ENCODE measurements at regions not wholly inside any gene's neighbourhood (a gene's known extent, or its start where the extent isn't known, plus 50 kb on each side); places are given as distances from the start of the nearest gene placed in this dataset.

DNA sequence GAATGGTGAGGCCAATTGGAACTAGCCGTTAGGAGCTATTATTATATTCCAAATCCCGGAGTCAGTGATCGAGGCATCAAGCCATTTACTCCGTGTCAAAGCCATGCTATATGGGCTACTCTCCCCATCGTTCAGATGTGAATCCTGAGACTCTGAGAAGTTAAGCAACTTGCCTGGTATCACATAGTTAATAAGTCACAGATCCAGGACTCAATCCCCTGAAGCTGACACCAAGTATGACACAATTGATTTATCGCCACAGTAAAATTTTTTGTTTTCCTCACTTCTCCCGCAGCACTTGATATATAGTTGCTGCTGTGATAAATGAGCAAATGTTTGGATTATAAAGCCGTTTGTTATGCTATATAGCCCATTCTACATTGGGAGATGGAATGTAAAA, 50.8 kb upstream of the TSHZ2 start:
- no peak for DNase-seq

DNA sequence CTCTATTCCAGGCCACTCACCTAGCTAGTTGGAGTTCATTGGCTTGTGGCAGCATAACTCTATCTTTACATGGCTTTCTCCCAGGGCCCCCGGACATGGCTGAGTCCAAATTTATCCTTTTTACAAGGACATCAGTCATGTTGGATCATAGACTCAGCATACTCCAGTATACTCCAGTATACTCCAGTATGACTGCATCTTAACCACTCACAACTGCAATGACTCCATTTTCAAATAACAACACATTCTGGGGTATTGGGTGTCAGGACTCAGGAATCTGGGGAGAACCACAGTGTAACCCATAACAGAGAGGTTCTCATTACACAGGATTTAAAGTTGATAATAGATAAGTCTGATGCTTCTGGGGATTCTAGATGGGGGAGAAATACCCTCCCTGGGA, 53.8 kb upstream of the TSHZ2 start:
- no peak for DNase-seq

DNA sequence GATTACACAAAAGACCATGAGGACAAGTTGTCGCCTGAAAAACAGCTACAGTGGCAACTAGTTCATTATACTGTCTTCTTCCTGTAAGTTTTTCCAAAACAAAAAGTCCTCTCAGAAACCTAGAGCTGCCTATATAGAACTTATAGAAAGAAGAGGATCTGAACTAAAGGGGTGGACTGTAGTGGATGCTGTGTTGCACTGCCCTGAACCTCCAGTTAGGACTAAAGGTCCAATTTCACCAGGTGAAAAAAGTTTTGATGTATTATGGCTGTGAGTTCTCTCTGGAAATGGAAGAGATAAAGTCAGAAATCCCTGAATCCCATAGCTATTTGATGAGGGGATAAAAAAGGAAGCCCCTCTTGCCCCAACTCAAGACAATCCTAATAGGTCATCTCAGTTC, 56.6 kb upstream of the TSHZ2 start:
- no peak for DNase-seq

DNA sequence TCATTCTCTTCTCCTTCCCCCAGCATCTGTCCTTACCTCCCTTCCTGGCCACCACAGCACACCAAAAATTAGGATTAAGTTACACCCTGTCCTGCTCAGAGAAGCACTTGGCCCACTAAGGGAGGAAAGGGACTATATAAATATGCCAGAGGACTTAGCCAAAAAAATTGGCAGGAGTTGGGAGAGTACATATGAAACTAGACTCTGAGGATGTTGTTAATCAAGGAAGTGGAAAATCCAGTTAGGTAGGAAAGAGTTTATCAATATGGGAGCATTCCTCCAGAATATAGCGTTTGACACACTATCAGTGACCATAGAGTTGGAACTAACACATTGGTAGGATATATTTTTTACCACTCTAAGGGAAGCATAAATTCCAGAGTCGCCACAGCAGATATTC, 57.3 kb upstream of the TSHZ2 start:
- DNase-seq = no peak

DNA sequence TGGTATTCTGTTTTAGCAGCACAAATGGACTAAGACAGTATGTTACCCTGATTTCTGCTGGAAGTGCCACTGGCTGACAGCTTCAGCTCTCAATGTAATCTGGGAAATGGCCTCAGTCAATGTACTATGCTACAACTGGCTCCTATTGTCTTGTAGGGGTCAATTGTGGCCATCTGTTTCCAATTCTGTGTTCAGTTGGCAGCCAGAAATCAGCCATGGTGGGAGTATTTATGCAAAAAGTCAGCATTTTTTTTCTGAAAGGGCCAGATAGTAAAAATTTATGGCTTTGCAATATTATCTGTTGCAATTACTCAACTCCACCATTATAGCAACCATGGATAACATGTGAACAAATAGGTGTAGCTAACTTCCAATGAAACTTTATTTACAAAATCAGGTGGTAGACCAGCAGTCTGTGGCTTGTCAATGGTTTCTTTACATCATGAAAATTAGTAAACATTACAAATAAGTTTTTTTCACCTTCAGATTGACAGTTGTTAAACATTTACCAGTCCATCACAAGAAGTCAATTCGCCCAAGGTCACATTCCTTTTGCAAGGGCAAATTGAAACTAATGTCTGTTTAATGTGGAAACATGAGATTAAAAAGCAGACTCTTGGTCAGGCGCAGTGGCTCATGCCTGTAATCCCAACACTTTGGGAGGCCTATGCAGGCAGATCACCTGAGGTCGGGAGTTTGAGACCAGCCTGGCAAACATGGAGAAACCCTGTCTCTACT, 58.3 kb upstream of the TSHZ2 start:
- DNase-seq = no peak

DNA sequence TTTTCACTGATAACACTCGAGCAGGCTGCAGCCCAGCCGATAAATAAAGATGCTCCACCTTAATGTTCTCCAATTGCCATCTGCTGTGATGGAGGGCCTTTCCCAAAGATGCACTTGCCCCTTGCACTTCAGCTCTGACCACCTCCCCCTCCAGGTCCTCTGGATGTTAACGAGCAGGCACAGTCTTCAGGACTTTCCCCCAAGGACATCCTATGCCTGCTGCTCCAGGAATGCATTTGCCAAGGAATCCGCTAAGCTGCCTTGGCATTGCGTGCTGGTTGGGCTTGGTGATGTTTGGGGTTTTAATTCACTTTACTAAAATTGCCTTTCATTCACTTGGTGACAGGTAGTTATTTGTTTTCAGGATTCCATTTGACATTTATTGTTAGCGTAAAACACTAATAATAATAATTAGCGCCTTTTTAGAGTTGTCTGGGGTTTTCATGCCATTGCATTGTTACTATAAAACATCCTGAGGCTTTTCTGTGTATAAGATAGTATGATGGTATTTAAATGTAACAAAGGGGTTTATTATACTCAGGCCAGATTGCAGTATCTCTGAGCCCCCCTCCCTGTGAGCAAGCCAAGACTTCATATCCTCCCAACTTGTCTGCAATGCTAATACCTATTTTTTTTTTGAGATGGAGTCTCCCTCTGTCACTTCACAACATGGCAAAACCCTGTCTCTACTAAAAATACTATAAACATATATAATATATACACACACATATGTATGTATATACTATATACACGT, 66.7 kb upstream of the TSHZ2 start:
- DNase-seq = no peak

DNA sequence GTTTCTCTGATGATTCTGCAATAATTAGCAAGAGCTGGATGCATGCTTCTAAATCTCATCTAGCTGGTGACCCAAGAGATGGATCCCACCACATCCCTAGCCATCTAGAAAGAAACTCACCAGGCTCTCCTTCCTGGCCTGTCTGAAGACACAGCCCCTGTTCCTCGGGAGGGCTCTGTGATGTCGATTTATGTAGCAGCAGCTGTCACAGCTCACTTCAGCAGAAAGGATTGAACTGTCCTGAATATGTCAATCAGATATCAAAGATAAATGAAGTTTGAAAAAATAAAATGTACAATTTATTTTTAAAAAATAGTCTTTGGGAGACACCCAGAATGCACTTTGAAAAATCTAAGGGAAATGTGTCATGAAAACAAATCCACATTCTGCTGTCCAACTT, 67.3 kb upstream of the TSHZ2 start:
- no peak for DNase-seq

DNA sequence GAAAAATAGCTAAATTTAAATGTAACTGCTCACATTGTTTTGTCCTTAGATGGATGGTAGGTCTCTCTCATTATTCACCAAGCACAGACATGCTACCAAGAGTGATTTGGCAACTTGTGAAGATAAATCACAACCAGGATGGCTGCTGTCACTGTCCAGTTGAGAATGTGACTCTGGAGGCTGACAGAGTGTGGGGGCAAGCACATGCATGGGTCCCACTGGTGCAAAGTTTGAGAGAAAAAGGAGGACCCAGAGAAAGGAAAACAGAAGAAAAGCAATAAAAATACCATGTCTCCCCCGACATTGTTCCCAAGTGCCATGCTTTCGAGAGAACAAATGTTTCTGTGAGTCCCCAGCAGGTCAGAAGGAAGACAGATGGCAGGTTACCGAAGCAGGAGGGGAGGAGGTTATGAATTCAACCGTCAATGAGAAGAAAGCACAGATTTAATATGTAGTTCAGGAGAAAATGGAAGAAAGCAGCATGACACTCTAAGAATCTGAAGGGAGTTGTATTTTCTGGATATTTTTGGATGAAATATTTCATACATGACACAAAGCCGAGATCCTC, 73.0 kb upstream of the TSHZ2 start:
- no peak for DNase-seq

DNA sequence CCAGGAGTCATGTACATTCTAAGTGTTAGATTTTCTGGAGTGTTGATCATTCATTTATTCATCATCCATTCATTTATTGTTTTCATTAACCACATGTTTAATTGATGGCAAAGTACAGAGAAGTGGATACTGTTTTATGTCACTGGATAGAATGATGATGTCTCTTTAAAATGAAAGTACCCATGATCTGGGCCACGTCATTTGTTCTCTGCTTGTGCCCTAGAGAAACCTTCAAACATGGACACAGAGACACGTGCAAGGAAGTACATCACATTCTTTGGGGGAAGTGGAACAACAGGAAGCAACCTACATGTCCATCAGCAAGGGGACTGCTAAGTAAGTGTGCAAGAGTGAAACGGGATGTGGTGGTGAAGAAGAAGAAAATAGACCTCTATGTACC, 75.8 kb upstream of the TSHZ2 start:
- DNase-seq = no peak

DNA sequence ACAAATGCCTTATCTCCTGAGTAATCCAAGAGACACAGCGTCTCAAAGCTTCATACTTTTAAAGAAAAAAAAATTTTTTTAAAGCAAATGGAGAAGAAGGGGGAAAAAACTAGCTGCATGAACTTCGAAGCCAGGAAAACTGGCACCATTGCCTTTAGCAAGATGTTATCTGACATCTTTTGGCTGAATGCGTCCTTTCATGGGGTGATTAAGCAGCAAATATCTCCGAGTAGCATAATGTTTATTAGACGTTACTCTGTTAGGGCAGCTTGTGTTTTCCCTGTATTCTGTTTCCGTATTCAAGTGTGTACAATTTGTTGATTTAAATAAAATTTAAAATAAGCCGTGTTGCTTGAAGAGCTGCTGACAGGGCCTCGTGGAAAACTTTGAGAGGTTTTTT, 76.5 kb upstream of the TSHZ2 start:
- DNase-seq = no peak

DNA sequence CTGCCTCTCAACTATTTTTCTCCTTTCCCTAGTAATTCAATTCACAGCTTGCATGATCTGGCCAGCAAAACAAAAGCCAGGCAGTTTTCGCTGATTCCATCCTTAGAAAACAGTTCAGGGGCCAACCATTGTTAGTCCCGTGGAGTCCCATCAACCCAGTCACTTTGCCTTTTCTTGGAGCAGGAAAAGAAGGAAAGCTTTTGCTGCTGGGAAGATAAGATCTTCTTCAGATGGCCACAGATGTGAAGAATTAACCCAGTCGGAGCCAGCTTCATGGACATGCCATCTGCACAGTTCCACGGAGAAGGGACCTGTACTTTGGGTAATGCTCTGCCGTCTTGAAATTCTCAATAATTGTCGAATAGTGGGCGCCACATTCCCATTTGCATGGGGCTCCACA, 76.9 kb upstream of the TSHZ2 start:
- no peak for DNase-seq

DNA sequence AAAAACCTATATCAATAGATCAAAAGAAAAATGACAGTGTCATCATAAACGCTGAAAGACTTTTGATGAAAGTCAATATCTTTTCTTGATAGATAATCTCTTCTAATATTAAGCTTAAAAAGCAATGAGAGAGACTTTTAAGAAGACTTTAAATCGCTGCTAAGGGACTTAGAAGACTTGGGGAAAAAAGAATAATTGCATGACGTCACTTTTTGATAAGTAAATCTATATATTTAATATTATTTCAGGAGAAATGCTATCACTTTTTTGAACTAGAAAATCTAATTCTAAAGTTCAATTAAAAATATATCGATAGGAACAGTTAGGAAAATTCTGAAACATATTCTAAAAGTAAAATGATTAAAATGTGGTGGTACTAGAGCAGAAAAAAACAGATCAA, 78.7 kb upstream of the TSHZ2 start:
- DNase-seq = no peak

DNA sequence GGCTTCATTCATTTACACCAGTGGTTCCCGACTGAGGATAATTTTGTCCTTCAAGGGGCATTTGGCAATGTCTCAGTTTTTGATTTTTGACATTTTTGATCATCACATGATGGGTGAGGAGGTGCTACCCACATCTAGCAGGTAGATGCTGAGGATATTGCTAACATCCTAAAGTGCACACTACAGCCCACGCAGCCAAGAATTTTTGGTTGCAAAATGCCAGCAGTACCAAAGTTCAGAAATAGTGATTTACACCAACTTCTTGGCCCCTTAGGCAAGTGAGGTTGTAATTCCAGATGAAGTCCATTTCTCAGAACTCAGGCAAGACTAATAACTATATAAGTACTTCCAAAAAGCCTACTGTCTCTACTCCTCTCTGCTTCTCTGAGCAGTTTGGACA, 80.1 kb upstream of the TSHZ2 start:
- DNase-seq = no peak

DNA sequence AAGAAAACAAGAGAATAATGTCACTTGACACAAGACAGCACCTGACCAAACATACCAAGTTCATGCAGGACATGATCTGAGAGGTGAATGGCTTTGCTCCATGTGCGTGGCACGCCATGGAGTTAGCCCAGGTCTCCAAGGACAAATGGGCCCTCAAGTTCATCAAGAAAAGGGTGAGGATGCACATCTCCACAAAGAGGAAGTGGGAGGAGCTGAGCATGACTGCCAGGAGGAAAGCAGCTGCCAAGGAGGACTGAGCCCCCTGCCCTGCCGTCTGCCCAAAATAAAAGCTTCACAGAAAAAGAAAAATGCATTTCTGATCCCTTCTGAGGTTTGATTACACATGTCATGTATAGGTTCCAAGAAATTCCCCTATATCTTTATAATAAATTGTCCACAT, 82.0 kb upstream of the TSHZ2 start:
- DNase-seq = no peak

DNA sequence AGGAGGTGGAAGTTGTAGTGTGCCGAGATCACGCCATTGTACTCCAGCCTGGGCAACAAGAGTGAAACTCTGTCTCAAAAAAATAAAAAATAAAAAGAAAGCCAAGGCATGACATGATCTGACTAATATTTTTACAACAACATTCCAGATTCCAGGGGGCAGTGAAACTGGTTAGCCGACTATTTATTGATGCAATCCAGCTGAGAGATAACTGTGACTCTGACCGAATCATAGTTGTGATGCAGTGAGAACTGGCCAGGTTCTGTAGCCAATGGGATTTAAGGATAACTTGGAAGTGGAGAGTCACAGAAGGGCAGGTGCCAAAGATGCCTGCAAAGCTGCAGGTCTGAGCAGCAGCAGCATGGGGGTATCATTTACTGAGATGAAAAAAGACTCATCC, 82.9 kb upstream of the TSHZ2 start:
- DNase-seq = no peak

DNA sequence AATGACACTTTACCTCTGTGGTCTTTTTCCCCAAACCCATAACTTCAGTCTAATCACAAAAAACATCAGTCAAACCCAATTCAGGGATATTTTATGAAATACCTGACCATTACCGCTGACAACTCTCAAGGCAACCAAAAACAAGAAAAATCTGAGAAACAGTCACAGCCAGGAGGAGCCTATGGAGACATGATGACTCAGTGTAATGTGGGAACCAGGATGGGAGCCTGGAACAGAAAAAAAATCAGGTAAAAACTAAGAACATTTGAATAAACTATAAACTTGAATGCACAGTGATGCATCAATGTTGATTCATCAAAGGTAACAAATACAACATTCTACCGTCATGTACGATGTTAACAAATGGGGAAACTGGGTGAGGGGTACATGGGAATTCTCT, 84.1 kb upstream of the TSHZ2 start:
- no peak for DNase-seq

DNA sequence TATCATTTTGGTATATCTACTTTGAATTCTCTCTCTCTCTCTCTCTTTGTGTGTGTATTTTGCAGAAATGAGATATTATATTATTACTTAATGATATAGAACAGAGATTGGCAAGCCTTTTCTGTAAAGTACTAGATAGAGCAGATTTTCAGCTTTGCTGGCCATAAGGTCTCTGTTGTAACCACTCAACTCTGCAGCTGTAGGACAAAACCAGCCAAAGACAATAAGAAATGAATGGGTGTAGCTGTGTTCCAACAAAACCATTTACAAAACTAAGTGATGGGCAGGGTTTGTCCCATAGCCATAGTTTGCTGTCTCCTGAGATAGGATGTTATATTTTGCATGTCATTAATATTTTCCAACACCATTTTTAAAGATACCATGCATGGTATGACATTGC, 91.2 kb upstream of the TSHZ2 start:
- DNase-seq = no peak

DNA sequence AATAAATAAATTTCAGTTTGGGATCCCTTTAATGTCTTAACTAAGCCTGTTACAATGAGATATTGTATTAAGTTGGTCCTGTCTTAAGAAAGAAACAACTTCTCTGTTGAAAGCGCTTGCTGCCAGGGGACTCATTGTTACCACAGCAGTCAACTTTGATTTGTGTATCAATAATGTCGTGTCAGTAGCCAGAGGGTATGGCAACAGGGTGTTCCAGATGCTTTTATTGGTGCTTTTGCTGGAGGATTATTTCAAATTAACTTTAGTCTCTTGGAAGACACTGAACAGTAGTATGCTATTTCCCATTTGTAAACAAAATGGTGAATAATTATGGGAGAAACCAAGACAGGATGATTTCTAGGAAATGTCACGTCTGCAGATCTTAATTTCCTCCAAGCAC, 91.9 kb upstream of the TSHZ2 start:
- no peak for DNase-seq

DNA sequence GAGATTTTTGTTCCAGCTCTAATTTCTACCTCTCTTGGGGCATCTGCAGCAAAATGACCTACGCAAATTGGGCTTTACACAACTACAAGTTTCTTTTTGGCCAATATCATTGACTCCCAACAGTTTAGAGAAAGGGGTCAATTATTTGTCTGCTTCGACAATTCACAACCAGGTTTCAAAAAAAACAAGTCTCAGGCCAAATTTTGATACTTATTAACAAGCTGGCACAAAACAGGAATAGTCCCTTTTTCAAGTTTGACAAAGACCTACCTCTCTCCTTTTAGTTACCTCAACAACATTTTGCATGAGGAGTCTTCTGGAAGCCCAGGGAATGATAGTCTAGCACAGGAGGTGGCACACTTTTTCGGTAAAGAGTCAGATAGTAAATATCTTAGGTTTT, 97.9 kb upstream of the TSHZ2 start:
- DNase-seq = no peak

DNA sequence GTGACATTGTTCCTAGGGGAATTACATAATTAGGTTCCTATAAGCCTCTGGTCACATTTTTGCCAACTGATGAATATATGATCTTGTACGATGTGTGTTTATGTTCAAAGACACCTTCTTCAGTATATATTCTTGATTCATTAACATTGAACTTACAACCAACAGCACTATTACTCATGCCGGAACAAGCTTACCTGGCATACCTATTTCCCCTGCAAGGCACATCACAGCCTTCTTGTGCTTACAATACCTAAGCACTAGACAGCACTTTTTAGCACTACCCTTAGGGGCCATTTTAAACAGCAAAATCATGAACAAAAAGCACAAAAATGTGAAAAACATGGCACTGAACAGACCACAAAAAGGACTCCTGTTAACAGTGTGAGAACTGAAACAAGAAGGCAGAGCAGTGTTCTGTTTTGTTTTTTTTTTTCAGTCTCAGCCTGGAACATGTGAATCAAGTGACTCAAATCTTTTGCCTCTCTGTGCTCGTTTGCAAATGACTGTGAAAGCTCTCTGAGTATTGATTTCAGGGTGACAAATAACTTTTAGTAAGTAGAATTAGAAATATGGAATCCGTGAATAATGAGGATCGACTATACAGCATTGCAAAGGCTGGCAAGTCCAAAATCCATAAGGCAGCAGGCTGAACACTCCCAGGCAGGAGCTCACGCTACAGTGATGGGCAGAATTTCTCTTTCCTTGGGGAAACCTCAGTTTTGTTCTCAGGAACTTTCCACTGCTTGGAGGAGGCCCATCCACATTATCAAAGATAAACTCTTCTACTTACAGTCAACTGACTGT, 102.3 kb upstream of the TSHZ2 start:
- DNase-seq = no peak

DNA sequence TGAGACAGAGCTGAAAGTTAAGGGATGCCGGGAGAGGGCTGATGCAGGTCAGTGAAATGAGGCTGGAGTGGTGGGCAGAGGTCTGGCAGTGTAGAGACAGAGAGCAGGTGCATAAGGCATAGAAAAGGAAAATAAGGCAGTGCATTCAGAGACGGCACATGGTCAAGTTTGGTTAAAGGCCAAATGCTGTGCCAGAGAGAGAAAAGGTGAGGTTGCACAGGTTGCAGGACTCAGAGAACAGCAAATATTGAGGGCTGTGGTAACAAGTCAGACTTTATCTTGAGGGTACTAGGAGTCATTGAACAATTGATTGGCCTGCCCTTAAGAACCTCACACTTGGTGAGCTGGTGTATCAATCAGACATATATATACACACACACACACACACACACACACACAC, 102.9 kb upstream of the TSHZ2 start:
- DNase-seq = no peak

DNA sequence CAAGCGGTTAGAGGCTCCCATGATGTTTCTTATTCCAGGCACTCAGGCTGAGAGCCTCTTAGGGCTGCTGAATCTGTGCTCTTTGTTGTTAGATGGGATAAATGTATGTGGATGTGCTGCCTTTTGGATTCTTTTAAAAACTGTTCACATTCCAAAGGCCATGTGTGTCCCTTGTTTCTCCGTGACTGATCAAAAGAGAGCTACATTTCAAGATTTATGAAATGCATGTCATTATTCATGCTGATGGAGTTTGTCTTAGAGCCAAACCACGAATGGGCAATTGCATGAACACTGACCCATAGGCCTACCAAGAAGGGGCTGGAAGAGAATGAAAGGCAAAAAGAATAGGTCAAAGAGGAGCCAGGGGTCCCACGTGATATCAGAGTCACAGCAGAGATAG, 104.9 kb upstream of the TSHZ2 start:
- no peak for DNase-seq

DNA sequence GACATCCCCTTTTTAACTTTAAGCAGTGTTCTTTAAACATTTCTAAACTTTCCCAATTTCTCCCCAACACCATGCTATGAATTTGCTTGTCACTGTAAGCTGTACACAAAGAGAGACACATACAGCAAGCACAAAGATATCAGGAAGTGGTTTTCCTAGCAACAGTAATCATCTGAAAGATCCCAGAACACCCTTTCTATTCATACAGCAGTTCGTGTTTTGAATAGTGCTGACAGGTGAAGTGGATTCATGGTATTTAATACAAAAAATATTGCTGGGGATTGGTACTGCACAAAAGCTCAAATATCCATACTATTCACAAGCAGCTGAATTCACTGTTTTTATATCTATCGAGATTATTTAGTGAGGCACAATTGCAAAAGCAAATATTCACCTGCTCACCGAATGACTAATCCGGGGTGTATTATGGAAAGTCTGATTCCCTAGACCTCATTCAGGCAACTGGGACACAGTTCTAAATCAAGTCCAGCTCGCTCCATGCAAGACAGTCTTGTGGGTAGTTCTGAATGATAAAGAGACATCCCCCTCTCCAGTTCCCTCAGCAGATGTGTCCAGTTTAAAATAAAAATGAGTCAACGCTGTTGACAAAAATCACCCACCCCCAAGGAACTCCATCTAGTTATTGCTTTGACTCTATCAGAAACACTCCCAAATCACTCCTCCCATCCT, 107.1 kb upstream of the TSHZ2 start:
- no peak for DNase-seq
